Fibroblast of the aortic adventitia (primary cell): ENCODE measurements at regions not wholly inside any gene's neighbourhood (a gene's known extent, or its start where the extent isn't known, plus 50 kb on each side); places are given as distances from the start of the nearest gene placed in this dataset.
A peak's percentile ranks its signal among the peaks of the same experiment; 100 is the strongest.

Experiments used
- DNase-seq: peaks from one replicate; pipeline ENCODE4 v3.0.0-alpha.2; 2010; ENCODE audit warnings: low read depth
- H3K4me3 ChIP-seq: 2 replicates; pipeline ENCODE4 v1.5.1; 2011; ENCODE audit warnings: low read depth, mild to moderate bottlenecking, control low read depth, low read length, moderate library complexity
- CTCF ChIP-seq: IDR thresholded peaks from 2 replicates; pipeline ENCODE4 v1.5.1; 2011; ENCODE audit warnings: mild to moderate bottlenecking, low read length, control low read depth, inconsistent platforms; ENCODE audit not compliant: insufficient read depth

GRCh38 chr17:12341328-12341727, 320.7 kb downstream of the MAP2K4 start:
- no peak overlapping the region for H3K4me3 ChIP-seq
- no peak for TF ChIP-seq CTCF
- DNase-seq = no peak

GRCh38 chr17:12342161-12342560, 321.5 kb downstream of the MAP2K4 start:
- H3K4me3 ChIP-seq = no peak overlapping the region
- no peak for TF ChIP-seq CTCF
- DNase-seq = no peak

- no peak overlapping the region for H3K4me3 ChIP-seq
- peak; percentile 3 for DNase-seq
- TF ChIP-seq CTCF = peak; percentile 26
These were observed 322.1 kb downstream of the MAP2K4 start for GRCh38 chr17:12342609-12343435.

- no peak for TF ChIP-seq CTCF
- H3K4me3 ChIP-seq = no peak overlapping the region
- no peak for DNase-seq
These were observed 317.2 kb upstream of the MYOCD start for GRCh38 chr17:12348476-12348875.

- no peak for DNase-seq
- TF ChIP-seq CTCF = no peak
- no peak overlapping the region for H3K4me3 ChIP-seq
These were observed 316.4 kb upstream of the MYOCD start for GRCh38 chr17:12349297-12349696.

- no peak for DNase-seq
- TF ChIP-seq CTCF = no peak
- no peak overlapping the region for H3K4me3 ChIP-seq
These were observed 313.6 kb upstream of the MYOCD start for GRCh38 chr17:12352127-12352526.

- TF ChIP-seq CTCF = no peak
- no peak overlapping the region for H3K4me3 ChIP-seq
- no peak for DNase-seq
These were observed 308.1 kb upstream of the MYOCD start for GRCh38 chr17:12357600-12357999.
